ENCODE measurements at regions not wholly inside any gene's neighbourhood (a gene's known extent, or its start where the extent isn't known, plus 50 kb on each side); places are given as distances from the start of the nearest gene placed in this dataset.
"Not testable (repeated sequence)": the region's sequence is repeated elsewhere in the genome, so short reads cannot be mapped to it uniquely, and the experiment has no call there.

DNA sequence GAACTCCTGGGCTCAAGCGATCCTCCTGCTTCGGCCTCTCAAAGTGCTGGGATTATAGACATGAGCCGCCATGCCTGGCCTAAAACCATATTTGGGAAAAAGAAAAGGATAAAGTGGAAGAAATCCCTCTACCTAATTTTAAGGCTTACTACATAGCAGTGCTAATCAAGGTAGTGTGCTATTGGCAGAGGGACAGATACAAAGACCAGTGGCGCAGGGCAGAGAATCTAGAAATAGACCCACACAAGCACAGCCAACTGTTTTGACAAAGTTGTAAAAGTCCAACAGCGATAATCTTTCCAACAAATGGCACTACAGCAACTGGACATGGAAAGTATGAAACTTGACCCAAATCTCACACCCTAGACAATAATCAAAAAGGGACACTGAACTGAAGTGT, 138.4 kb downstream of the TFCP2L1 start:
- in situ Hi-C loops (cut with HindIII; ENCODE audit: low pct_unique_long_range_greater_than_20kb, low sequenced_read_pairs): no loop called here
- no peak for DNase-seq (ENCODE audit: low read depth)

DNA sequence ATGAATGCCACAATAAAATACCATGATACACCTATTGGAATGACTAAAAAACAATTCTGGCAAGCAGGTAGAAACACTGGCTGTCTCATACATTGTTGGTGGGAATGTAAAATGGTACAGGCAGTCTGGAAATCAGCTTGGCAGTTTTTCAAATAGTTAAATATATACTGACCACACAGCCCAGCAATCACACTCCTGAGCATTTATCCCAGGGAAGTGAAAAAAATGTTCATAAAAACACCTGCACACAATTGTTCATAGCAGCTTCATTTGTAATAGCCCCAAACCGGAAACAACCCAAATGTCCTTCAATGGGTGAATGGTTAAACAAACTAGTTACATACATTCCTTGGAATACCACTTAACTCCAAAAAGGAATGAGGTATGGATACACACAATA, 137.2 kb downstream of the TFCP2L1 start:
- peak; percentile 30 for DNase-seq (ENCODE audit: low read depth)
- in situ Hi-C loops (cut with HindIII; ENCODE audit: low pct_unique_long_range_greater_than_20kb, low sequenced_read_pairs): no loop called here

GRCh38 chr2:121148481-121148880, 136.5 kb downstream of the TFCP2L1 start:
- no peak for DNase-seq (ENCODE audit: low read depth)
- in situ Hi-C loops (cut with HindIII; ENCODE audit: low pct_unique_long_range_greater_than_20kb, low sequenced_read_pairs): no loop called here

DNA sequence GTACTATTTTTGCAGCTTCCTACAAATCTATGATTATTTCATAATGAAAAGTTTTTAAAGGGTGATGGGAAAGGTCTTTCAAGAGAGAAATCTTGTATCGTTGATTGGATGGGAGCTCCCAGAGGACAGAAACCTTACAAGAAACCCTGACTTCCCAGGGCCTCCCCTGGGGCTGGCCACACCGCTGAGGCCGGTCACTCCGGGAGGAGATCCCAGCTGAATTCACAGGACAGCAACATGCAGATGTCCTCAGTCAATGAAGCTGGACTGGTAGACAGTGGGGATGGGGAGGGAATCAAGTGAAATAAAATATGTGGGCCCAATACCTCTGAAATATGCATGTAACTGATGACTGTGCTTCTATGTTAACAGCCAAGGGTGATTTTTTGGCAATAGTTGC, 135.6 kb downstream of the TFCP2L1 start:
- in situ Hi-C loops (cut with HindIII; ENCODE audit: low pct_unique_long_range_greater_than_20kb, low sequenced_read_pairs): no loop called here
- no peak for DNase-seq (ENCODE audit: low read depth)

- in situ Hi-C loops (cut with HindIII; ENCODE audit: low pct_unique_long_range_greater_than_20kb, low sequenced_read_pairs): no loop called here
- no peak for DNase-seq (ENCODE audit: low read depth)
Observed at GRCh38 chr2:121150126-121150525, 134.9 kb downstream of the TFCP2L1 start.

DNA sequence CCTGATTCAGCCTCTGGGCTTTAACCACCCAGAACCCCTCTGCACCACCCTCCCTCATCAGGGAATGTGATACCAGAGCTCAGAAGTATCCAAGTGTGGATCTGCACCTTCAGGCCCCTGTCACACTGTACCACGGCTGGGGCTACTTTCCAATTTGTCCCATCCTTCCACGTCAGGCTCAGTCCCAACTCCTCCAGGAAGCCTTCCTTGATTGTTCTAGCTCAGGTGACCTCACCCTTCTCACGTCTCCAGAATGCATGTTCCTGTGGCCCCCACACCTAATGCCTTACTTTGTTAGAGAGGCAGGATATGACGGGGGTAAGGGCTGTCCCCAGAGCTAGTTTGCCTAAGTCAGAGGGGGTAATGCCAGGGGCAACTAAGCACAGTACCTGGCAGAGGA, 134.3 kb downstream of the TFCP2L1 start:
- in situ Hi-C loops (cut with HindIII; ENCODE audit: low pct_unique_long_range_greater_than_20kb, low sequenced_read_pairs): no loop called here
- DNase-seq (ENCODE audit: low read depth): no peak

DNA sequence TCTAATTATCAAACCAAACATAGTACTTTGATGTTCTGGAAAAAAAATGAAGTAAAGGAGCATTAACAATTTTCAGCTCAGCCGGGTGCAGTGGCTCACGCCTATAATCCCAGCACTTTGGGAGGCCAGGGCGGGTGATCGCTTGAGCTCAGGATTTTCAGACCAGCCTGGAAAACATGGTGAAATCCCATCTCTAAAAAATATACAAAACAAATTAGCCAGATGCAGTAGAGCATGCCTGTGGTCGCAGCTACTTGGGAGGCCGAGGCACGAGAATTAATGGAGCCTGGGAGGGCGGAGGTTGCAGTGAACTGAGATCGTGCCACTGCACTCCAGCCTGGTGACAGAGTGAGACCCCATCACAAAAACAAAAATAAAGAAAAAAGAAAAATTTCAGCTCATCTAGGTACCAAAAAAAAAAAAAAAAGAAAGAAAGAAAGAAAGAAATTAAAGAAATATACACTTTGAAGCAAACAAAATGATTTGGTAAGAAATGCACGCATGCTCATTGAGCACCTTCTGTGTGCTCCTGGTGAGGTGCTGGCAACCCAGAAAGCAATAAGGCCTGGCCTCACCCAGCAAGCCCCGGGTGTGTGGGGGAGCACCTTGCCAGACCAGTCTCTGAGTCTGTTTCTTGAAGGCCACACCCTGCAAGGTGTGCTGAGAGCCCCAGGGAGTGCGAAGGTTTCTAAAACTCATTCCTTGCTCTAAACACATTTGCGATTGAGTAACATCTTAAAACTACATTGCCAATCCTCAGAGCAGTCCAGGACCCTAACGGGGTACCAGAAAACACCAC, 133.5 kb downstream of the TFCP2L1 start:
- in situ Hi-C loops (cut with HindIII; ENCODE audit: low pct_unique_long_range_greater_than_20kb, low sequenced_read_pairs): no loop called here

GRCh38 chr2:121152861-121153260, 132.1 kb downstream of the TFCP2L1 start:
- in situ Hi-C loops (cut with HindIII; ENCODE audit: low pct_unique_long_range_greater_than_20kb, low sequenced_read_pairs): no loop called here
- no peak for DNase-seq (ENCODE audit: low read depth)

More for the DNA sequence above, 133.5 kb downstream of the TFCP2L1 start:
- DNase-seq (ENCODE audit: low read depth): no peak

GRCh38 chr2:121153516-121153915, 131.5 kb downstream of the TFCP2L1 start:
- DNase-seq (ENCODE audit: low read depth): no peak
- in situ Hi-C loops (cut with HindIII; ENCODE audit: low pct_unique_long_range_greater_than_20kb, low sequenced_read_pairs): no loop called here

DNA sequence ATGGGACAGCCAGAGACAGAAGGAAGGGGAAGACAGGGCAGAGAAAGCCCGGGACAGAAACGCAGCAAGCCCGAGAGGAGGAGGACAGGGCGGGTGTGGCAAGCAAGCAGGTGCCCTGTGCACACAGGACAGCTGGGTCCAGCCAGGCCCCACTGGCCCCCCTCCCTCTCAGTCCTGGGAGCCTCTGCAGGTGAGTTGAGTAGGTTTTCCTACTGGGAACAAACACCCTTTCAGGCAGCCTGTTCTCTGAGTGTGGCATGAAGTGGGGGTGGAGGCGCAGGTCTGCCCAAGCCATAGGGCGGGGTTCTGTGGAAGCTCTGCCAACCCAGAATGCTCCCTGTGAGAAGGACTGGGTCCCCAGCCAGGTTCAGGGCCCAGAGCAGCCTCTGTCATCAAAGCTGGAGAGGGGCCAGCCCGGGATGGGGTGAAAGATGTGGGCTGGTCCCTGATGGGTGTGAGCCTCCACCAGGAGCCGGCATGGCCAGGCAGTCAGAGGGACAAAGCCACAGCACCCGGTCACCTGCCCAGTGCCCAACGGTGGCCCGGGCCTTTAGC, 129.4 kb downstream of the TFCP2L1 start:
- in situ Hi-C loops (cut with HindIII; ENCODE audit: low pct_unique_long_range_greater_than_20kb, low sequenced_read_pairs): no loop called here
- no peak for DNase-seq (ENCODE audit: low read depth)

GRCh38 chr2:121157481-121157880, 127.5 kb downstream of the TFCP2L1 start:
- in situ Hi-C loops (cut with HindIII; ENCODE audit: low pct_unique_long_range_greater_than_20kb, low sequenced_read_pairs); DNase-seq (ENCODE audit: low read depth): not testable (repeated sequence)

- in situ Hi-C loops (cut with HindIII; ENCODE audit: low pct_unique_long_range_greater_than_20kb, low sequenced_read_pairs): no loop called here
- DNase-seq (ENCODE audit: low read depth): no peak
Observed at GRCh38 chr2:121159291-121160071, 125.5 kb downstream of the TFCP2L1 start.

GRCh38 chr2:121160366-121160765, 124.6 kb downstream of the TFCP2L1 start:
- in situ Hi-C loops (cut with HindIII; ENCODE audit: low pct_unique_long_range_greater_than_20kb, low sequenced_read_pairs): no loop called here
- no peak for DNase-seq (ENCODE audit: low read depth)

DNA sequence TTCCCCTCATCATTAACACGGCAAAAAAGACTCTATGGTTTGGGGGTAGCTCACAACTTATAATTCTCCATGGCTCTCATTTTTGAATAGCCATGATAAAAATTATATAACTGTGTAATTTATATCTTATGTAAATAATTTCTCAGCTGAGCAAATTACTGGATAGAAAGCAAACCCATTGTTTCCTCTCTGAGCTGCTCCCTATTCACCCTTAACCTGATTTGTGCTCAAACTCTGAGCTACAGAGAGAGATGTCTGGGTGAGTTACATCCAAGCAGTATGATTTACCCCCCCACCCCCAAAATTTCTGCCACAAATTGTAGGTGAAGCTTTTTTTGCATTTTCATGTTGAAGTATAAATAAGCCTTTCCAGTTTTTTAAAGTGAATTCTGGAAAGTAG, 123.7 kb downstream of the TFCP2L1 start:
- in situ Hi-C loops (cut with HindIII; ENCODE audit: low pct_unique_long_range_greater_than_20kb, low sequenced_read_pairs): no loop called here
- DNase-seq (ENCODE audit: low read depth): no peak

- in situ Hi-C loops (cut with HindIII; ENCODE audit: low pct_unique_long_range_greater_than_20kb, low sequenced_read_pairs): no loop called here
- no peak for DNase-seq (ENCODE audit: low read depth)
Observed at GRCh38 chr2:121162893-121163292, 122.1 kb downstream of the TFCP2L1 start.

- in situ Hi-C loops (cut with HindIII; ENCODE audit: low pct_unique_long_range_greater_than_20kb, low sequenced_read_pairs): no loop called here
- no peak for DNase-seq (ENCODE audit: low read depth)
Observed at GRCh38 chr2:121164042-121164441, 121.0 kb downstream of the TFCP2L1 start.

- in situ Hi-C loops (cut with HindIII; ENCODE audit: low pct_unique_long_range_greater_than_20kb, low sequenced_read_pairs): no loop called here
- no peak for DNase-seq (ENCODE audit: low read depth)
Observed at GRCh38 chr2:121165038-121165542, 119.9 kb downstream of the TFCP2L1 start.
